CD4-positive, alpha-beta T cell (primary cell): ENCODE measurements at regions not wholly inside any gene's neighbourhood (a gene's known extent, or its start where the extent isn't known, plus 50 kb on each side); places are given as distances from the start of the nearest gene placed in this dataset.
A peak's percentile ranks its signal among the peaks of the same experiment; 100 is the strongest.

Source experiments
- ATAC-seq: fragments of 200-7000 bp; cut with Tn5 transposase; one replicate; pipeline ENCODE4 v1.10.0; 2022; ENCODE audit warnings: mild to moderate bottlenecking; ENCODE audit not compliant: poor library complexity
- CTCF ChIA-PET: fragments of 350-600 bp; sonication (Branson Sonifier 250); formaldehyde crosslinking; loops from one replicate; lab custom pipeline; 2021; ENCODE audit warnings: antibody characterized with exemption, inconsistent platforms; lab: Charles Lee
- POLR2A ChIA-PET: fragments of 350-600 bp; sonication (Branson Sonifier 250); formaldehyde crosslinking; loops from one replicate; lab custom pipeline; 2021; ENCODE audit warnings: antibody characterized with exemption, inconsistent platforms; lab: Charles Lee
- DNase-seq, 14 experiments: peaks; one replicate each; pipeline ENCODE4 v3.0.0-alpha.2; 2013 to 2020; ENCODE audit warnings: mixed read lengths in 2 of 14
- H3K27ac ChIP-seq, 2 donors: one replicate each; pipeline versions ENCODE4 v1.5.1 to v1.7.0; 2013; ENCODE audit warnings: low read length in 2 of 2, low read depth in 1 of 2, mild to moderate bottlenecking in 1 of 2
- H3K27me3 ChIP-seq, 2 experiments: 1 replicate in 1 of 2; 2 replicates in 1 of 2; pipeline versions ENCODE4 v1.6.1 to v1.7.0; 2013; ENCODE audit warnings: low read length in 2 of 2, control low read depth in 1 of 2, mild to moderate bottlenecking in 1 of 2, moderate library complexity in 1 of 2; ENCODE audit not compliant: insufficient read depth in 2 of 2, control insufficient read depth in 1 of 2
- H3K36me3 ChIP-seq: one replicate; pipeline ENCODE4 v1.6.1; 2013; ENCODE audit warnings: low read length, control low read depth; ENCODE audit not compliant: insufficient read depth
- H3K4me1 ChIP-seq: one replicate; pipeline ENCODE4 v1.6.1; 2013; ENCODE audit warnings: low read length, control low read depth; ENCODE audit not compliant: insufficient read depth
- H3K4me3 ChIP-seq: one replicate; pipeline ENCODE4 v1.5.1; 2013; ENCODE audit warnings: mild to moderate bottlenecking, low read length, moderate library complexity
- H3K9me3 ChIP-seq, 2 experiments: 1 replicate in 1 of 2; 2 replicates in 1 of 2; pipeline versions ENCODE4 v1.6.1 to v1.7.0; 2013; ENCODE audit warnings: low read length in 2 of 2, mild to moderate bottlenecking in 2 of 2, control low read depth in 1 of 2, moderate library complexity in 1 of 2; ENCODE audit not compliant: control insufficient read depth in 1 of 2, insufficient read depth in 1 of 2
- H3K27ac Mint-ChIP-seq: one replicate; pipeline ENCODE4 v1.8.0; 2020; ENCODE audit warnings: mixed read lengths
- H3K27me3 Mint-ChIP-seq: one replicate; pipeline ENCODE4 v1.8.0; 2021; ENCODE audit warnings: mixed read lengths
- H3K36me3 Mint-ChIP-seq: one replicate; pipeline ENCODE4 v1.8.0; 2021; ENCODE audit warnings: low read depth, mixed read lengths
- H3K4me1 Mint-ChIP-seq: one replicate; pipeline ENCODE4 v1.8.0; 2021; ENCODE audit warnings: low read depth, mixed read lengths
- H3K4me3 Mint-ChIP-seq: one replicate; pipeline ENCODE4 v1.8.0; 2020; ENCODE audit warnings: mild to moderate bottlenecking, mixed read lengths
- H3K9me3 Mint-ChIP-seq: one replicate; pipeline ENCODE4 v1.8.0; 2020; ENCODE audit warnings: mixed read lengths
- intact Hi-C, 2 experiments: fragments of 100-400 bp; cut with DNase I in 1 of 2; cut with micrococcal nuclease in 1 of 2; formaldehyde crosslinking; loops; one replicate each; pipeline versions ENCODE4 v1.15.1 to v1.9.0; 2023 to 2025; cut with DNase I, micrococcal nuclease
- TF ChIP-seq, protein P1 (sequence below): fragments of 200-600 bp; IDR thresholded peaks from one replicate; pipeline ENCODE4 v1.8.0; 2022; ENCODE audit warnings: antibody characterized with exemption, mild to moderate bottlenecking

DNA sequence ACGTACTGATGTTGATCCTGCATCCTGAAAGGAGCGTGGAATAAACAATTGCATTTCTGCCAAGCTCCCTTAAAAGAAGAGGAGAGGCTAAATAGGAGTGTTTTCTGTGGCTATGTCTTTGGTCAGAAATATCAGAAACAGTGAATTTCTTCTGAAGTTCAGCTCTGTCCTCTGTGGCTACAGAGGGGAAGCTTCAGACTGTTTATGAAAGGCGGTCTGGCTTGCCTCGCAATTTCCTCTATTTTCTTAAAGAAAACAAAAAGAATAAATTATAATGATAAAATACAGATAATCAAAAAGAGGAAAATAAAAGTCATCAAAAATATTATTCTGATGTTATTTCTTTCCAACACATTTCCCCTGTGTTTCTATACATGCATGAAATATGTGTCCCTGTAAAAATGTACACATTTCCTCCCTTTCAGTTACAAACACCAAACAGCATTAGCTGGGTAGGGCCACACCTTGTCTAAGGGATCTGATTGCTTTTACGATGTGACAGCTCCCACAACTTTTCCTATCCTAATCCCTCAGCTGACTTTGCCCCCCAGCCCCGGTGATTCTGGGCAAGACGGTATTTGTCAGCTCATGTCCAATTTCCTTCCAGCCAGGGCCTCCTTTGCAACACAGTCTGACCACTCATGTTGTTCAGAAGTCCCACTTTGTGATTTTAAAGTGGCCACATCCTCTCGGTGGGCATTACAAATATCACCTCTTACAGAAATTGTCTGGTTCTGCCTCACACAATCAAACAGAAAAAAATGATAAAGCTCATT, 439.0 kb downstream of the HS3ST3B1 start:
- TF ChIP-seq, protein P1, sequence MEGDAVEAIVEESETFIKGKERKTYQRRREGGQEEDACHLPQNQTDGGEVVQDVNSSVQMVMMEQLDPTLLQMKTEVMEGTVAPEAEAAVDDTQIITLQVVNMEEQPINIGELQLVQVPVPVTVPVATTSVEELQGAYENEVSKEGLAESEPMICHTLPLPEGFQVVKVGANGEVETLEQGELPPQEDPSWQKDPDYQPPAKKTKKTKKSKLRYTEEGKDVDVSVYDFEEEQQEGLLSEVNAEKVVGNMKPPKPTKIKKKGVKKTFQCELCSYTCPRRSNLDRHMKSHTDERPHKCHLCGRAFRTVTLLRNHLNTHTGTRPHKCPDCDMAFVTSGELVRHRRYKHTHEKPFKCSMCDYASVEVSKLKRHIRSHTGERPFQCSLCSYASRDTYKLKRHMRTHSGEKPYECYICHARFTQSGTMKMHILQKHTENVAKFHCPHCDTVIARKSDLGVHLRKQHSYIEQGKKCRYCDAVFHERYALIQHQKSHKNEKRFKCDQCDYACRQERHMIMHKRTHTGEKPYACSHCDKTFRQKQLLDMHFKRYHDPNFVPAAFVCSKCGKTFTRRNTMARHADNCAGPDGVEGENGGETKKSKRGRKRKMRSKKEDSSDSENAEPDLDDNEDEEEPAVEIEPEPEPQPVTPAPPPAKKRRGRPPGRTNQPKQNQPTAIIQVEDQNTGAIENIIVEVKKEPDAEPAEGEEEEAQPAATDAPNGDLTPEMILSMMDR: no peak
- no peak overlapping the region for H3K4me3 Mint-ChIP-seq
- ChIA-PET CTCF (no interaction called here), POLR2A (interaction anchor here (0.8 kb wide), 1 partner anchor 438 kb away, joined by 3 read pairs; no protein-coding TSS in a partner anchor)
- ATAC-seq: no peak
- DNase-seq: no peak
- H3K27ac Mint-ChIP-seq: no peak overlapping the region
- Histone ChIP-seq H3K36me3 (no peaks in the 10 kb centered on the region), H3K4me3 (no peak overlapping the region), H3K27ac (no peak overlapping the region), H3K4me1 (no peaks in the 10 kb centered on the region), H3K9me3 (peaks cover 0 to 3% of the 10 kb centered on the region in 2 experiments), H3K27me3 (peaks cover 3% of the 10 kb centered on the region in 2 experiments)
- H3K36me3 Mint-ChIP-seq: no peaks in the 10 kb centered on the region
- H3K9me3 Mint-ChIP-seq: no peaks in the 10 kb centered on the region
- H3K4me1 Mint-ChIP-seq: no peaks in the 10 kb centered on the region
- no peaks in the 10 kb centered on the region for H3K27me3 Mint-ChIP-seq
- intact Hi-C loops: no loop called here

DNA sequence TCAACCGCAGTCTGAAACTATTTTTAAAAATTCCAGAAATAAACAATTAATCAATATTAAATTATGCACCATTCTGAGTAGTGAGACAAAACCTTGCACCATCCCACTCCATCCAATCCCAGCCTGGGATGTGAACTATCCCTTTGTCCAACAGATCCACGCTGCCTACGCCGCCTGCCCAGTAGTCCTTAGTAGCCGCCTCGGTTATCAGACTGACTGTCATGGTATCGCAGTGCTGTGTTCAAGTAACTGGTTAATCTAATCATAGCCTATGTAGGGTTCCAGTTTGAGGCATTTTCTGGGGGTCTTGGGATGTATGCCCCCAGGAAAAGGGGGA, 437.7 kb downstream of the HS3ST3B1 start:
- Histone ChIP-seq H3K27ac (no peak overlapping the region), H3K36me3 (no peaks in the 10 kb centered on the region), H3K9me3 (peaks cover 0 to 3% of the 10 kb centered on the region in 2 experiments), H3K4me1 (no peaks in the 10 kb centered on the region), H3K27me3 (peaks cover 3% of the 10 kb centered on the region in 2 experiments), H3K4me3 (no peak overlapping the region)
- TF ChIP-seq, protein P1: no peak
- H3K27ac Mint-ChIP-seq: no peak overlapping the region
- H3K4me3 Mint-ChIP-seq: no peak overlapping the region
- ATAC-seq (no peak), DNase-seq (no peak)
- ChIA-PET POLR2A (no interaction called here), CTCF (no interaction called here)
- no peaks in the 10 kb centered on the region for H3K9me3 Mint-ChIP-seq
- H3K4me1 Mint-ChIP-seq: no peaks in the 10 kb centered on the region
- no peaks in the 10 kb centered on the region for H3K36me3 Mint-ChIP-seq
- intact Hi-C loops: no loop called here
- H3K27me3 Mint-ChIP-seq: no peaks in the 10 kb centered on the region

GRCh38 chr17:14737984-14738651, 437.2 kb downstream of the HS3ST3B1 start:
- Histone ChIP-seq H3K4me3 (no peak overlapping the region), H3K27ac (no peak overlapping the region), H3K9me3 (peaks cover 0 to 3% of the 10 kb centered on the region in 2 experiments), H3K4me1 (no peaks in the 10 kb centered on the region), H3K36me3 (no peaks in the 10 kb centered on the region), H3K27me3 (peaks cover 3% of the 10 kb centered on the region in 2 experiments)
- Mint-ChIP-seq H3K27ac (no peak overlapping the region), H3K9me3 (no peaks in the 10 kb centered on the region), H3K27me3 (no peaks in the 10 kb centered on the region), H3K36me3 (no peaks in the 10 kb centered on the region), H3K4me1 (no peaks in the 10 kb centered on the region), H3K4me3 (no peak overlapping the region)
- peak in 2 of 14 experiments; percentile 60 to 76 for DNase-seq
- ATAC-seq: no peak
- ChIA-PET CTCF (no interaction called here), POLR2A (no interaction called here)
- TF ChIP-seq, protein P1: no peak
- intact Hi-C loops: no loop called here
